ENCODE measurements at regions not wholly inside any gene's neighbourhood (a gene's known extent, or its start where the extent isn't known, plus 50 kb on each side); places are given as distances from the start of the nearest gene placed in this dataset.

- no peak overlapping the region for H3K4me3 ChIP-seq (ENCODE audit: low read depth, low read length)
- ChIA-PET CTCF (no interaction called here), POLR2A (no interaction called here)
- no peak for TF ChIP-seq CTCF (IDR thresholded peaks at IDR 0.05; ENCODE audit: insufficient read depth, low read length, missing control alignments)
- DNase-seq (ENCODE audit: low read depth, low spot score): no peak
These were observed 1526.1 kb downstream of the STIM2 start for GRCh38 chr4:28386776-28387175.

DNA sequence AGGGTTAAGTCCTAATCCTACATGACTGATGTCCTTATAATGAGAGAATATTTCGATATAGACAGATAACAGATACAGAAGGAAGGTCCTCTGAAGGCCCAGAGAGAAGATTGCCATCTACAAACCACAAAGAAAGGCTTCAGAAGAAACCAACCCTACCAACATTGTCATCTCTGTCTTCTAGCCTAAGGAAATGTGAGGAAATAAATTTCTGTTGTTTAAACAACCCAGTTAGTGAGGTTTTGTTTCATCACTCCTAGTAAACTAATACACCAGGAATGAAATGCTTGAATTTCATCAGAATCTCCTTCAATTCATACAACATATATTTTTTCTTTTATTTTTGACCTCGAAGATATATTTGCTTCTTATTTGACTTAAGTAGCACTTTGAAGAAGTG lies 1527.8 kb downstream of the STIM2 start:
- ChIA-PET POLR2A (no interaction called here), CTCF (no interaction called here)
- H3K4me3 ChIP-seq (ENCODE audit: low read depth, low read length): no peak overlapping the region
- no peak for DNase-seq (ENCODE audit: low read depth, low spot score)
- no peak for TF ChIP-seq CTCF (IDR thresholded peaks at IDR 0.05; ENCODE audit: insufficient read depth, low read length, missing control alignments)

DNA sequence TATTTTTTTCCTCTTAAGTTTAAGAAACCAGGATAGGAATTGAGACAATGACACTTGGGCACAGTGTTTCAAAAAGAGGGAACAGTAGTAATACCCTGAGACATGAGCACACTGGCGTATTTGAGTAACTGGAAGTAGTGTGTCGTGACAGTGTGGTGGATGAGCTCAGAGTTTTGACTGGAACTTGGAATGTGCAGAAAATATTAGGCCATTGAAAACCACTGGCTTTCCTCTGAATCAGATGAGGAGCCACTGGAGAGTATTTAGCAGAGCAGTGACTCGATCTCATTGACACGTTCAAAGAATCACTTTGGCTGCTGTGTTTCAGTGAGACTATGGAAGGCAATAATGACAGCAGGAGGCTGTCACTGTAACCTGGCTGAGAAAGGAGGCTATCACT lies 1531.2 kb downstream of the STIM2 start:
- no peak overlapping the region for H3K4me3 ChIP-seq (ENCODE audit: low read depth, low read length)
- CTCF ChIA-PET: no interaction called here
- no peak for TF ChIP-seq CTCF (IDR thresholded peaks at IDR 0.05; ENCODE audit: insufficient read depth, low read length, missing control alignments)
- DNase-seq (ENCODE audit: low read depth, low spot score): no peak
- POLR2A ChIA-PET: interaction anchor here (0.7 kb wide), 1 partner anchor 180 kb away, joined by 3 read pairs; no protein-coding TSS in a partner anchor

DNA sequence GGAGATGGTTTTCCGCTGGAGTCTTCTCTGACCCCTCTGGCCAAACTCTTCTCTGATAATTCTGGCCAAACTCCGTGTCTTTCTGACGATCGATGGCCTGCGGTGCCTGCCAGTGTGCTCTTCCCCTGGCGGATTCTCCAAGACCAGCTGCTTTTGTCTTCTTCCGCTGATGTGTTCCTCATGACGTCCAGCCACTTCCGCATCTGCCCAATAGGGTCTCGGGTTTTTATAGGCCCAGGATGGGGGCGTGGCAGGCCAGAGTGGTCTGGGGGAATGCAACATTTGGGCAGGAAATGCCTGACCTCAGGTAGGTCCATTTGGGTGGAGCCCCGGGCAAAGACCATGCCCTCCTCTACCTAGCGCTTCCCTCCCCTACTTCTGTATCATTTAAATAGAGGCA lies 1542.1 kb downstream of the STIM2 start:
- CTCF ChIA-PET: no interaction called here
- no peak for TF ChIP-seq CTCF (IDR thresholded peaks at IDR 0.05; ENCODE audit: insufficient read depth, low read length, missing control alignments)
- no peak overlapping the region for H3K4me3 ChIP-seq (ENCODE audit: low read depth, low read length)
- no peak for DNase-seq (ENCODE audit: low read depth, low spot score)
- POLR2A ChIA-PET: no interaction called here

DNA sequence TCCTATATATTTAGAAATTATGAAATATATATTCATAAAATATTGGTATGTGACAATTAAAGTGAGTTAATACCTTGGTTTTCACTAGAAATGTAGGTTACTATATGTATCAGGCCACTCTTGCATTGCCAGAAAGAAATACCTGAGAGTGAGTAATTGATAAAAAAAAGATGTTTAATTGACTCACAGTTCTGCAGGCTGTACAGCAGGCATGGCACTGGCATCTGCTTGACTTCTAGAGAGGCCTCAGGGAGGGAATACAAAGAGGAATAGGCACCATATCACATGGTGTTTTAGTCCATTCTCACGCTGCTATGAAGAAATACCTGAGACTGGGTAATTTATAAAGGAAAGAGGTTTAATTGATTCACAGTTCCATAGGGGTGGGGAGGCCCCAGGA lies 1560.6 kb downstream of the STIM2 start:
- no peak for TF ChIP-seq CTCF (IDR thresholded peaks at IDR 0.05; ENCODE audit: insufficient read depth, low read length, missing control alignments)
- no peak for DNase-seq (ENCODE audit: low read depth, low spot score)
- ChIA-PET POLR2A (no interaction called here), CTCF (no interaction called here)
- no peak overlapping the region for H3K4me3 ChIP-seq (ENCODE audit: low read depth, low read length)

DNA sequence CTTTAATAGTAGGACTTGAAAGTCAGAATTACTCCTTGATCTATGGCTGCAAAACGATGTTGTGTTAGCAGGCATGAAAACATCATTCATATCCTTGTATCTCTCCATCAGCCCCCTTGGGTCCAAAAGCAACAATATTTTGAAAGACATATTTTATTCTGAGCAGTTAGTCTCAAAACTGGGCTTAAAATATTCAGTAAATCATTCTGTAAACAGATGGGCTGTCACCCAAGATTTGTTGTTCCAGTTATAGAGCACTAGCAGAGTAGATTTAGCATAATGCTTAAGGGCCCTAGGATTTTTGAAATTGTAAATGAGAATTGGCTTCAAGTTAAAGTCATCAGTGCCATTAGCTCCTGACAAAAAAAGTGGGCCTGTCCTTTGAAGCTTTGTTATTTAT lies 1565.6 kb downstream of the STIM2 start:
- no peak for DNase-seq (ENCODE audit: low read depth, low spot score)
- H3K4me3 ChIP-seq (ENCODE audit: low read depth, low read length): no peak overlapping the region
- no peak for TF ChIP-seq CTCF (IDR thresholded peaks at IDR 0.05; ENCODE audit: insufficient read depth, low read length, missing control alignments)
- ChIA-PET CTCF (no interaction called here), POLR2A (no interaction called here)
